ENCODE measurements at regions not wholly inside any gene's neighbourhood (a gene's known extent, or its start where the extent isn't known, plus 50 kb on each side); places are given as distances from the start of the nearest gene placed in this dataset.

- TF ChIP-seq EP300 (IDR thresholded peaks at IDR 0.05; ENCODE audit: borderline replicate concordance): no peak
- TF ChIP-seq RAD21 (IDR thresholded peaks at IDR 0.05; ENCODE audit: low read depth): no peak
Measured at GRCh38 chr2:121037480-121037879, 247.5 kb downstream of the TFCP2L1 start.
